ENCODE measurements at regions not wholly inside any gene's neighbourhood (a gene's known extent, or its start where the extent isn't known, plus 50 kb on each side); places are given as distances from the start of the nearest gene placed in this dataset.

- H3K4me2 ChIP-seq (ENCODE audit: unreplicated experiment), result no peak overlapping the region
- no peak overlapping the region for H2AFZ ChIP-seq
- H3K9me3 ChIP-seq (ENCODE audit: low read depth), result no peaks in the 10 kb centered on the region
- no peaks in the 10 kb centered on the region for H3K79me2 ChIP-seq (ENCODE audit: insufficient read depth)
- peak; percentile 12 for DNase-seq
- no peaks in the 10 kb centered on the region for H3F3A ChIP-seq (ENCODE audit: insufficient read depth)
- in situ Hi-C loops (cut with MboI), result no loop called here
- 19 to 22% methylated on average over 5 of the region's 5 CpGs for WGBS, 2 experiments (ENCODE audit: low coverage in 1 of 2, low lambda C conversion rate in 2 of 2, missing lambda C conversion rate in 2 of 2)
- H3K36me3 ChIP-seq (ENCODE audit: low read depth), result no peaks in the 10 kb centered on the region
- H3K4me3 ChIP-seq, result no peak overlapping the region
- TF ChIP-seq EZH2phosphoT487 (IDR thresholded peaks at IDR 0.05; ENCODE audit: insufficient read depth, low read depth), result no peak
- TF ChIP-seq EZH2 (IDR thresholded peaks at IDR 0.05; ENCODE audit: insufficient read depth, poor library complexity, severe bottlenecking), result no peak
- H3K27ac ChIP-seq, result no peak overlapping the region
- H3K27me3 ChIP-seq (replicated peaks; ENCODE audit: insufficient read depth), result no peaks in the 10 kb centered on the region
- H4K20me1 ChIP-seq (ENCODE audit: insufficient read depth), result no peaks in the 10 kb centered on the region
- no peak overlapping the region for H3K9ac ChIP-seq
- H3K4me1 ChIP-seq (ENCODE audit: insufficient read depth), result no peaks in the 10 kb centered on the region
- no peaks in the 10 kb centered on the region for H3K9me2 ChIP-seq (ENCODE audit: insufficient read depth)
These were observed 488.3 kb downstream of the CCDC85A start for GRCh38 chr2:56671973-56672569.

GRCh38 chr2:56674084-56674483, 490.3 kb downstream of the CCDC85A start:
- H3K4me2 ChIP-seq (ENCODE audit: unreplicated experiment), result no peak overlapping the region
- DNase-seq, result no peak
- H3K27me3 ChIP-seq (replicated peaks; ENCODE audit: insufficient read depth), result no peaks in the 10 kb centered on the region
- no peaks in the 10 kb centered on the region for H3K9me2 ChIP-seq (ENCODE audit: insufficient read depth)
- no peaks in the 10 kb centered on the region for H3K79me2 ChIP-seq (ENCODE audit: insufficient read depth)
- no peaks in the 10 kb centered on the region for H3F3A ChIP-seq (ENCODE audit: insufficient read depth)
- no peaks in the 10 kb centered on the region for H3K36me3 ChIP-seq (ENCODE audit: low read depth)
- no peak overlapping the region for H3K27ac ChIP-seq
- no peaks in the 10 kb centered on the region for H3K4me1 ChIP-seq (ENCODE audit: insufficient read depth)
- in situ Hi-C loops (cut with MboI), result no loop called here
- TF ChIP-seq EZH2 (IDR thresholded peaks at IDR 0.05; ENCODE audit: insufficient read depth, poor library complexity, severe bottlenecking), result no peak
- TF ChIP-seq EZH2phosphoT487 (IDR thresholded peaks at IDR 0.05; ENCODE audit: insufficient read depth, low read depth), result no peak
- no peaks in the 10 kb centered on the region for H4K20me1 ChIP-seq (ENCODE audit: insufficient read depth)
- H3K4me3 ChIP-seq, result no peak overlapping the region
- no peaks in the 10 kb centered on the region for H3K9me3 ChIP-seq (ENCODE audit: low read depth)
- no peak overlapping the region for H3K9ac ChIP-seq
- no peak overlapping the region for H2AFZ ChIP-seq

- H3K9ac ChIP-seq, result no peak overlapping the region
- H3K79me2 ChIP-seq (ENCODE audit: insufficient read depth), result no peaks in the 10 kb centered on the region
- peaks cover 20% of the 10 kb centered on the region for H3K4me1 ChIP-seq (ENCODE audit: insufficient read depth)
- no peak overlapping the region for H2AFZ ChIP-seq
- H3K4me2 ChIP-seq (ENCODE audit: unreplicated experiment), result no peak overlapping the region
- no peaks in the 10 kb centered on the region for H3K9me2 ChIP-seq (ENCODE audit: insufficient read depth)
- WGBS, 2 experiments (ENCODE audit: low coverage in 1 of 2, low lambda C conversion rate in 2 of 2, missing lambda C conversion rate in 2 of 2), result 13 to 28% methylated on average over 2 of the region's 2 CpGs
- DNase-seq, result no peak
- no peaks in the 10 kb centered on the region for H3K27me3 ChIP-seq (replicated peaks; ENCODE audit: insufficient read depth)
- H3K4me3 ChIP-seq, result no peak overlapping the region
- H4K20me1 ChIP-seq (ENCODE audit: insufficient read depth), result no peaks in the 10 kb centered on the region
- H3F3A ChIP-seq (ENCODE audit: insufficient read depth), result peaks cover 10% of the 10 kb centered on the region; the same call in 1 of the 2 replicates
- no peak for TF ChIP-seq EZH2 (IDR thresholded peaks at IDR 0.05; ENCODE audit: insufficient read depth, poor library complexity, severe bottlenecking)
- no peak for TF ChIP-seq EZH2phosphoT487 (IDR thresholded peaks at IDR 0.05; ENCODE audit: insufficient read depth, low read depth)
- H3K36me3 ChIP-seq (ENCODE audit: low read depth), result no peaks in the 10 kb centered on the region
- no peaks in the 10 kb centered on the region for H3K9me3 ChIP-seq (ENCODE audit: low read depth)
- H3K27ac ChIP-seq, result no peak overlapping the region
- in situ Hi-C loops (cut with MboI), result no loop called here
These were observed 493.2 kb downstream of the CCDC85A start for GRCh38 chr2:56676966-56677365.

GRCh38 chr2:56680971-56681631, 497.3 kb downstream of the CCDC85A start:
- Histone ChIP-seq H3K27me3 (replicated peaks; ENCODE audit: insufficient read depth) (no peaks in the 10 kb centered on the region), H3K4me3 (no peak overlapping the region), H3F3A (ENCODE audit: insufficient read depth) (peaks cover 14% of the 10 kb centered on the region; the same call in 1 of the 2 replicates), H3K9me2 (ENCODE audit: insufficient read depth) (no peaks in the 10 kb centered on the region), H3K4me1 (ENCODE audit: insufficient read depth) (peaks cover 24% of the 10 kb centered on the region), H3K9ac (no peak overlapping the region), H3K79me2 (ENCODE audit: insufficient read depth) (no peaks in the 10 kb centered on the region), H4K20me1 (ENCODE audit: insufficient read depth) (no peaks in the 10 kb centered on the region), H3K9me3 (ENCODE audit: low read depth) (no peaks in the 10 kb centered on the region), H3K4me2 (ENCODE audit: unreplicated experiment) (peak overlapping the region; percentile 31), H3K27ac (0 out of 2 replicates have a peak overlapping the region, but pooled peaks have one; percentile 7), H3K36me3 (ENCODE audit: low read depth) (no peaks in the 10 kb centered on the region), H2AFZ (no peak overlapping the region)
- in situ Hi-C loops (cut with MboI), result no loop called here
- peak; percentile 41 for DNase-seq
- no peak for TF ChIP-seq EZH2 (IDR thresholded peaks at IDR 0.05; ENCODE audit: insufficient read depth, poor library complexity, severe bottlenecking)
- no peak for TF ChIP-seq EZH2phosphoT487 (IDR thresholded peaks at IDR 0.05; ENCODE audit: insufficient read depth, low read depth)
- WGBS, 2 experiments (ENCODE audit: low coverage in 1 of 2, low lambda C conversion rate in 2 of 2, missing lambda C conversion rate in 2 of 2), result 10 to 16% methylated on average over 3 of the region's 3 CpGs

Measured in GM23248 (cell line).